ENCODE measurements at regions not wholly inside any gene's neighbourhood (a gene's known extent, or its start where the extent isn't known, plus 50 kb on each side); places are given as distances from the start of the nearest gene placed in this dataset.

DNA sequence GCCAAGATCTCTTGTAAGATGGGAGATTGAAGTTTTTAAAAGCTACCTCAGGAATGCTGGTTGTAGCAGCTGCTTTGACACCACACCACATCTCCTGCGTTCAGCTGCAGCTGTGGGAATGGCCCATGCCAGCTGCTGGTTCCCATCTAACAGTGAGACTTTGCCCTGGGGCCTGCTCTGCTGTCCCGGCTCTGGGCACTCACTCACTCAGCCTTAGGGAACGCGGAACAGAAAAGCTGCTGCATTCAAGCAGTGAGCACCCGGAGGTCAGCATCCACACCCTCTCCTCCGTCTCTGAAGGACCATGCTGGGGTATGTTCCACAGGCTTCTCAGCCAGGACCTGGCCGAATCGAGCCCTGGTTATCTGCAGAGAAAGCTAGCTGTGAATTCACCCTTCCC, 197.1 kb upstream of the CXCL12 start:
- no peak overlapping the region for H3K4me2 ChIP-seq
- H3K9me3 Mint-ChIP-seq = no peaks in the 10 kb centered on the region
- DNase-seq (ENCODE audit: low spot score) = no peak
- H3K27ac ChIP-seq = no peak overlapping the region
- H3K4me1 ChIP-seq = no peaks in the 10 kb centered on the region
- H3K4me3 ChIP-seq = no peak overlapping the region
- H4K20me1 ChIP-seq (ENCODE audit: low read depth) = no peaks in the 10 kb centered on the region
- H2AFZ ChIP-seq (replicated peaks) = no peak overlapping the region
- no peaks in the 10 kb centered on the region for H3F3A ChIP-seq (ENCODE audit: low read depth)
- no peaks in the 10 kb centered on the region for H3K79me2 ChIP-seq (ENCODE audit: low read depth)
- H3K36me3 Mint-ChIP-seq = no peaks in the 10 kb centered on the region
- H3K9ac ChIP-seq = no peak overlapping the region
- H3K27me3 Mint-ChIP-seq (ENCODE audit: insufficient read depth, low read depth) = peaks cover 2% of the 10 kb centered on the region
- no peaks in the 10 kb centered on the region for H3K36me3 ChIP-seq
- H3K4me3 Mint-ChIP-seq = no peak overlapping the region
- no peaks in the 10 kb centered on the region for H3K27me3 ChIP-seq
- H3K9me3 ChIP-seq (ENCODE audit: low read depth) = no peaks in the 10 kb centered on the region
- no peak overlapping the region for H3K27ac Mint-ChIP-seq
- no peak for TF ChIP-seq EZH2phosphoT487 (IDR thresholded peaks at IDR 0.05)
- TF ChIP-seq, protein P1, sequence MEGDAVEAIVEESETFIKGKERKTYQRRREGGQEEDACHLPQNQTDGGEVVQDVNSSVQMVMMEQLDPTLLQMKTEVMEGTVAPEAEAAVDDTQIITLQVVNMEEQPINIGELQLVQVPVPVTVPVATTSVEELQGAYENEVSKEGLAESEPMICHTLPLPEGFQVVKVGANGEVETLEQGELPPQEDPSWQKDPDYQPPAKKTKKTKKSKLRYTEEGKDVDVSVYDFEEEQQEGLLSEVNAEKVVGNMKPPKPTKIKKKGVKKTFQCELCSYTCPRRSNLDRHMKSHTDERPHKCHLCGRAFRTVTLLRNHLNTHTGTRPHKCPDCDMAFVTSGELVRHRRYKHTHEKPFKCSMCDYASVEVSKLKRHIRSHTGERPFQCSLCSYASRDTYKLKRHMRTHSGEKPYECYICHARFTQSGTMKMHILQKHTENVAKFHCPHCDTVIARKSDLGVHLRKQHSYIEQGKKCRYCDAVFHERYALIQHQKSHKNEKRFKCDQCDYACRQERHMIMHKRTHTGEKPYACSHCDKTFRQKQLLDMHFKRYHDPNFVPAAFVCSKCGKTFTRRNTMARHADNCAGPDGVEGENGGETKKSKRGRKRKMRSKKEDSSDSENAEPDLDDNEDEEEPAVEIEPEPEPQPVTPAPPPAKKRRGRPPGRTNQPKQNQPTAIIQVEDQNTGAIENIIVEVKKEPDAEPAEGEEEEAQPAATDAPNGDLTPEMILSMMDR (IDR thresholded peaks at IDR 0.05) = no peak
- TF ChIP-seq EZH2 (IDR thresholded peaks at IDR 0.05) = no peak
- peaks cover 2% of the 10 kb centered on the region for H3K4me1 Mint-ChIP-seq

DNA sequence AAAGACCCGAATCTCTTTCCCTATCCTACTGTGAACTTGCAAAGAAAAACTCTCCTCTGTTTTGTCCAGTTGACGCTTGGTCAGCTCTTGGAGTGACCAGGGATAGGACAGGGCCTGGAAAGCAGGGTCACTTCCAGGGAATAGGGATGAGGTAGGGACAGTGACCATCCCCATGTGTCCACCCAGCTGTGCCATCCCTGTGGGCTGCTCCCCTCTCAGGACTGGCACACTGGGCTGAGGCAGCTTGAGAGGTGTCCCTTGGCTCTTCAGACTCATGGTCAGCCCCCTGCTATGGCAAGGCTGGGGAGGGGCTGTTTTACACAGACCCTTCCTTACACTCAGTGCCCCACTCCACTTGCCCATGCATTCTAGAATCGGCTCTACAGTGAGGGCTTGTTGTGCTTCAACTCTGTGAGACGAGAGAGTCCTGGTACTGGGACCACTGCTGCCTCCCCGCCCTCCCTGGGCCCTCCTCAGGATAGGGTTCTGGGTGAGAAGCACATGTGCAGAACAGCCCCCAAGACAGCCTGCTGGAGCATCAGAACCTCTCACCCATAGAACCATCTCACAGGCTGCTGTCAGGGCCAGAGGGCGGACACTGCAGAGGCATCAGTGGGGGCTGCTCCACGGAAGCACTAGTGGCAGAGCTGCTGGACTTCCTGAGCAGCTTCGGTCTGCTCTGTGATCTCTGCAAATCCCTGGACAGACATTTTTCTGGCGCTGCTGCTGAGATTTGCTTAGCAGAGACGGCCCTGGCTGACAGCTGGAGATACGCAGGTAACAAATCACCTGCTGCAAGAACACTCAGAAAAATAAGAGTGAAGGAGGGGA, 202.8 kb upstream of the CXCL12 start:
- Mint-ChIP-seq H3K27ac (no peak overlapping the region), H3K27me3 (ENCODE audit: insufficient read depth, low read depth) (peaks cover 4% of the 10 kb centered on the region), H3K36me3 (no peaks in the 10 kb centered on the region), H3K4me1 (no peaks in the 10 kb centered on the region), H3K4me3 (no peak overlapping the region), H3K9me3 (no peaks in the 10 kb centered on the region)
- Histone ChIP-seq H3K36me3 (no peaks in the 10 kb centered on the region), H3K4me3 (no peak overlapping the region), H3K27me3 (no peaks in the 10 kb centered on the region), H3F3A (ENCODE audit: low read depth) (no peaks in the 10 kb centered on the region), H3K4me2 (no peak overlapping the region), H3K9ac (no peak overlapping the region), H3K9me3 (ENCODE audit: low read depth) (no peaks in the 10 kb centered on the region), H4K20me1 (ENCODE audit: low read depth) (no peaks in the 10 kb centered on the region), H3K79me2 (ENCODE audit: low read depth) (no peaks in the 10 kb centered on the region), H3K27ac (no peak overlapping the region), H2AFZ (replicated peaks) (no peak overlapping the region), H3K4me1 (no peaks in the 10 kb centered on the region)
- no peak for DNase-seq (ENCODE audit: low spot score)
- TF ChIP-seq EZH2 (IDR thresholded peaks at IDR 0.05) (no peak), EZH2phosphoT487 (IDR thresholded peaks at IDR 0.05) (no peak)
- TF ChIP-seq, protein P1 (IDR thresholded peaks at IDR 0.05) = no peak

DNA sequence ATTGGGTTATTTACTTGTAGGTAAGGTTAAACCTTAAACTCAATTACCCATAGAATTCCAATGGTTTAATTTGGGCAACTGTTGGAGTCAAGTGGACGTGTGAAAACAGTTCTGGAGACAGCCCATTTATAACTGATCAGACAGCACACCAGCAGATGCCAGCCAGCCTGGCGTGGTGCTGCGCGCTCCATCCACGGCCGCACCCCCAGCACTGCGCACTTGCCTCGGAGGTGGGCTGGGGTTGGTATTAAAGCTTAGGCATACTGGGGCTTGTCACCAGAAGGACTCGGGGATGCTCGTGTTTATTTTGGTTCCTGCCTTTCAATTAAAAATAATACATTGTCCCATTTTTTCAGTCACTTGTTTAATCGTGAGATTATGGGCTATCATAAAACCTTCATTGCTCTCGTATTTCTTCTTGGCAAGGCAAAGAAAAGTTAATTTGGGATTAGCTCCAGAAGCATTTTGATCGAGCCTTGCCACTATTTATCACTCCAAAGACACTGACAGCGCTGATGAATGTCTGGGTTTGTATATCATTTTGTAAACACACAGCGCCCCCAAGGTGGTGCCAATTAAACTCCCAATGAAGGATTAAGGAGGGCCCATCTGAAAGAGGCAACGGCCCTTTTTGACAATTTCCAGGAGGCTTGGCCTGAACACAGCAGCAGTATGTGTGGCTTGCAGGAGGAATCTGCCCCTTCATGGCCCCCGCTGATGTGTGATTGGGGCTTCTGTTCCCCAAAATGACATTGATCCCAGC, 204.5 kb upstream of the CXCL12 start:
- H3K4me3 ChIP-seq = no peak overlapping the region
- H3K4me2 ChIP-seq = no peak overlapping the region
- H3K9ac ChIP-seq = no peak overlapping the region
- H3F3A ChIP-seq (ENCODE audit: low read depth) = no peaks in the 10 kb centered on the region
- H3K4me3 Mint-ChIP-seq = no peak overlapping the region
- H2AFZ ChIP-seq (replicated peaks) = no peak overlapping the region
- H3K4me1 Mint-ChIP-seq = no peaks in the 10 kb centered on the region
- H3K27me3 ChIP-seq = no peaks in the 10 kb centered on the region
- H4K20me1 ChIP-seq (ENCODE audit: low read depth) = no peaks in the 10 kb centered on the region
- H3K4me1 ChIP-seq = no peaks in the 10 kb centered on the region
- TF ChIP-seq EZH2 (IDR thresholded peaks at IDR 0.05) (no peak), EZH2phosphoT487 (IDR thresholded peaks at IDR 0.05) (no peak)
- H3K9me3 ChIP-seq (ENCODE audit: low read depth) = no peaks in the 10 kb centered on the region
- peak overlapping the region; percentile 55 for H3K27ac Mint-ChIP-seq
- H3K36me3 Mint-ChIP-seq = no peaks in the 10 kb centered on the region
- no peaks in the 10 kb centered on the region for H3K36me3 ChIP-seq
- no peaks in the 10 kb centered on the region for H3K9me3 Mint-ChIP-seq
- DNase-seq (ENCODE audit: low spot score) = no peak
- H3K27ac ChIP-seq = no peak overlapping the region
- H3K79me2 ChIP-seq (ENCODE audit: low read depth) = no peaks in the 10 kb centered on the region
- H3K27me3 Mint-ChIP-seq (ENCODE audit: insufficient read depth, low read depth) = peaks cover 4% of the 10 kb centered on the region
